ENCODE measurements at regions not wholly inside any gene's neighbourhood (a gene's known extent, or its start where the extent isn't known, plus 50 kb on each side); places are given as distances from the start of the nearest gene placed in this dataset.

- no peak for FAIRE-seq
Measured at GRCh38 chr1:216849146-216849545, 125.9 kb upstream of the ESRRG start.

- no peak for FAIRE-seq
Measured at GRCh38 chr1:216847397-216848036, 124.3 kb upstream of the ESRRG start.

GRCh38 chr1:216846339-216846738, 123.1 kb upstream of the ESRRG start:
- FAIRE-seq: no peak

- FAIRE-seq: no peak
Measured at GRCh38 chr1:216843409-216843808, 120.2 kb upstream of the ESRRG start.

- no peak for FAIRE-seq
Measured at GRCh38 chr1:216841165-216841564, 117.9 kb upstream of the ESRRG start.

GRCh38 chr1:216836316-216836715, 113.1 kb upstream of the ESRRG start:
- no peak for FAIRE-seq

GRCh38 chr1:216833509-216833908, 110.3 kb upstream of the ESRRG start:
- FAIRE-seq: no peak

GRCh38 chr1:216832192-216832591, 109.0 kb upstream of the ESRRG start:
- FAIRE-seq: no peak

- no peak for FAIRE-seq
Measured at GRCh38 chr1:216830424-216831210, 107.4 kb upstream of the ESRRG start.

GRCh38 chr1:216827251-216827650, 104.0 kb upstream of the ESRRG start:
- FAIRE-seq: no peak

- FAIRE-seq: no peak
Measured at GRCh38 chr1:216826646-216827045, 103.4 kb upstream of the ESRRG start.

GRCh38 chr1:216826214-216826613, 103.0 kb upstream of the ESRRG start:
- FAIRE-seq: no peak

- FAIRE-seq: no peak
Measured at GRCh38 chr1:216825557-216825956, 102.3 kb upstream of the ESRRG start.

- FAIRE-seq: no peak
Measured at GRCh38 chr1:216824511-216824910, 101.3 kb upstream of the ESRRG start.

GRCh38 chr1:216823731-216824130, 100.5 kb upstream of the ESRRG start:
- FAIRE-seq: no peak

GRCh38 chr1:216822480-216822879, 99.3 kb upstream of the ESRRG start:
- FAIRE-seq: no peak

- FAIRE-seq: no peak
Measured at GRCh38 chr1:216820345-216820744, 97.1 kb upstream of the ESRRG start.

GRCh38 chr1:216818284-216818683, 95.1 kb upstream of the ESRRG start:
- no peak for FAIRE-seq

GRCh38 chr1:216815260-216816131, 92.3 kb upstream of the ESRRG start:
- FAIRE-seq: no peak

GRCh38 chr1:216814576-216815259, 91.5 kb upstream of the ESRRG start:
- FAIRE-seq: no peak

GRCh38 chr1:216812966-216813365, 89.7 kb upstream of the ESRRG start:
- no peak for FAIRE-seq

- FAIRE-seq: no peak
Measured at GRCh38 chr1:216809649-216810048, 86.4 kb upstream of the ESRRG start.

GRCh38 chr1:216807696-216808095, 84.5 kb upstream of the ESRRG start:
- FAIRE-seq: no peak
